Prostate gland (tissue), 2 donors: ENCODE measurements at regions not wholly inside any gene's neighbourhood (a gene's known extent, or its start where the extent isn't known, plus 50 kb on each side); places are given as distances from the start of the nearest gene placed in this dataset.

Experiments used
- DNase-seq: peaks from one replicate; pipeline ENCODE4 v3.0.0-alpha.2; 2019; ENCODE audit warnings: low spot score
- H3K27ac ChIP-seq, 2 donors: fragments of 200-600 bp; sonication (generic); 2 replicates each; pipeline ENCODE4 v1.5.1; 2017 to 2019
- H3K27me3 ChIP-seq: fragments of 200-600 bp; sonication (generic); replicated peaks from 2 replicates; pipeline ENCODE4 v1.5.1; 2019; ENCODE audit not compliant: insufficient read depth
- H3K36me3 ChIP-seq, 2 donors: fragments of 200-600 bp; sonication (generic); 1 replicate in 1 of 2; 2 replicates in 1 of 2; pipeline versions ENCODE4 v1.5.1 to v1.8.1; 2017 to 2019
- H3K4me1 ChIP-seq: fragments of 200-600 bp; sonication (generic); replicated peaks from 2 replicates; pipeline ENCODE4 v1.5.1; 2019
- H3K4me3 ChIP-seq, 2 donors: fragments of 200-600 bp; sonication (generic); 2 replicates each; pipeline ENCODE4 v1.5.1; 2017 to 2019
- H3K9me3 ChIP-seq: fragments of 200-600 bp; sonication (generic); 2 replicates; pipeline ENCODE4 v1.5.1; 2017
- POLR2A ChIP-seq: fragments of 450-650 bp; IDR thresholded peaks from one replicate; pipeline ENCODE4 v1.6.1; 2016; ENCODE audit warnings: antibody characterized with exemption, mild to moderate bottlenecking
- POLR2AphosphoS5 ChIP-seq: sonication (generic); formaldehyde crosslinking; IDR thresholded peaks from one replicate; pipeline ENCODE4 v1.6.1; 2017; ENCODE audit warnings: antibody characterized with exemption
- WGBS: methylation state at CpG from one replicate; pipeline ENCODE4 v1.1.5; 2018; 5-methylcytosine and 5-hydroxymethylcytosine counted together
- intact Hi-C: fragments of 100-400 bp; cut with DNase I; formaldehyde crosslinking; loops from one replicate; pipeline ENCODE4 v1.14.2; 2022
- TF ChIP-seq, protein P1 (sequence below), 4 experiments: fragments of 200-600 bp in 2 of 4; fragments of 450-650 bp in 2 of 4; sonication (generic) in 2 of 4; IDR thresholded peaks; 1 replicate in 3 of 4; 2 replicates in 1 of 4; pipeline ENCODE4 v1.5.1; 2016 to 2019; ENCODE audit warnings: antibody characterized with exemption in 4 of 4, mild to moderate bottlenecking in 2 of 4, moderate library complexity in 2 of 4

GRCh38 chr5:14082523-14082922, 60.6 kb upstream of the TRIO start:
- no peak overlapping the region for H3K4me3 ChIP-seq
- DNase-seq: no peak
- intact Hi-C loops: no loop called here
- WGBS: 84% methylated on average over 4 of the region's 4 CpGs
- no peak overlapping the region for H3K27ac ChIP-seq
- H3K36me3 ChIP-seq: no peaks in the 10 kb centered on the region
- no peaks in the 10 kb centered on the region for H3K27me3 ChIP-seq
- no peaks in the 10 kb centered on the region for H3K9me3 ChIP-seq
- no peaks in the 10 kb centered on the region for H3K4me1 ChIP-seq
- TF ChIP-seq, protein P1, sequence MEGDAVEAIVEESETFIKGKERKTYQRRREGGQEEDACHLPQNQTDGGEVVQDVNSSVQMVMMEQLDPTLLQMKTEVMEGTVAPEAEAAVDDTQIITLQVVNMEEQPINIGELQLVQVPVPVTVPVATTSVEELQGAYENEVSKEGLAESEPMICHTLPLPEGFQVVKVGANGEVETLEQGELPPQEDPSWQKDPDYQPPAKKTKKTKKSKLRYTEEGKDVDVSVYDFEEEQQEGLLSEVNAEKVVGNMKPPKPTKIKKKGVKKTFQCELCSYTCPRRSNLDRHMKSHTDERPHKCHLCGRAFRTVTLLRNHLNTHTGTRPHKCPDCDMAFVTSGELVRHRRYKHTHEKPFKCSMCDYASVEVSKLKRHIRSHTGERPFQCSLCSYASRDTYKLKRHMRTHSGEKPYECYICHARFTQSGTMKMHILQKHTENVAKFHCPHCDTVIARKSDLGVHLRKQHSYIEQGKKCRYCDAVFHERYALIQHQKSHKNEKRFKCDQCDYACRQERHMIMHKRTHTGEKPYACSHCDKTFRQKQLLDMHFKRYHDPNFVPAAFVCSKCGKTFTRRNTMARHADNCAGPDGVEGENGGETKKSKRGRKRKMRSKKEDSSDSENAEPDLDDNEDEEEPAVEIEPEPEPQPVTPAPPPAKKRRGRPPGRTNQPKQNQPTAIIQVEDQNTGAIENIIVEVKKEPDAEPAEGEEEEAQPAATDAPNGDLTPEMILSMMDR (IDR thresholded peaks at IDR 0.05): no peak
- TF ChIP-seq POLR2A: no peak
- no peak for TF ChIP-seq POLR2AphosphoS5

DNA sequence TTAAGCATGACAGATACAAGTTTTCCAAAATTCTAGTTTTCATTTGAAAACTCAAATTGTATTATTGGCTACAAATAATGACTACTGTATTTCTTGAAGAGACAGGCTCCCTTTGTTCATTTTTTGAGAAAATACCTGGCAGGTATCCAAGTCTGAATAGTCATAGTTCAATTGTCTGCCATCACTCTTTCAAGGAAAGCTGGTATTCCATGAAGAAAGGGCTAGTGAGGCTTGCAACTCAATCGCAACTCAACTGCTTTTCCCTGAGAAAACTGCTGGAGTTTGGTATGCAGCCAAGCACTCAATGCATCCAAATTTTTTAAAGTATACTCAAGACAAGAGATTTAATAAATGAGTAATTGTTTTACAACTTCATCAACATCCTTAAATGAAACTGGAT, 61.4 kb upstream of the TRIO start:
- TF ChIP-seq POLR2A: no peak
- TF ChIP-seq POLR2AphosphoS5: no peak
- TF ChIP-seq, protein P1 (IDR thresholded peaks at IDR 0.05): no peak
- intact Hi-C loops: no loop called here
- no peak overlapping the region for H3K4me3 ChIP-seq
- no peaks in the 10 kb centered on the region for H3K27me3 ChIP-seq
- no peaks in the 10 kb centered on the region for H3K36me3 ChIP-seq
- no peaks in the 10 kb centered on the region for H3K9me3 ChIP-seq
- WGBS: 32% methylated on average over 1 of the region's 1 CpG
- DNase-seq: no peak
- no peak overlapping the region for H3K27ac ChIP-seq
- H3K4me1 ChIP-seq: no peaks in the 10 kb centered on the region

DNA sequence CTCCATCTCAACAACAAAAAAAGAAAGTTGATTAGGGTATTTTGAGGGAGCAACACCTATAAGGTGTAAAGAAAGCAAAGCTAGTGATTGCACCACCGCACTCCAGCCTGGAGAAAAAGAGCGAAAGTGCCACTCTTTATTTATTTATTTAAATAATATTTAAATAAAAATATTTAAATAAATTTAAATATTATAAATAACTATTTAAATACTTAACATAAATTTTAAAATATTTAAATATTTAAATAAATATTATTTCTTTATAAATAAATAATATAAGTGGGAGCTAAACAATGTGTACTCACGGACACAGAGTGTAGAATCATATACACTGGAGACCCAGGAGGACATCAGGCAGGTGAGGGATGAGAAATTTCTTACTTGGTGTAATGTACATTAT, 64.4 kb upstream of the TRIO start:
- no peak for DNase-seq
- intact Hi-C loops: no loop called here
- H3K36me3 ChIP-seq: no peaks in the 10 kb centered on the region
- no peak overlapping the region for H3K4me3 ChIP-seq
- no peaks in the 10 kb centered on the region for H3K27me3 ChIP-seq
- H3K9me3 ChIP-seq: no peaks in the 10 kb centered on the region
- TF ChIP-seq POLR2AphosphoS5: no peak
- TF ChIP-seq POLR2A: no peak
- TF ChIP-seq, protein P1 (IDR thresholded peaks at IDR 0.05): no peak
- WGBS: 95% methylated on average over 3 of the region's 3 CpGs
- H3K27ac ChIP-seq: no peak overlapping the region
- no peaks in the 10 kb centered on the region for H3K4me1 ChIP-seq

DNA sequence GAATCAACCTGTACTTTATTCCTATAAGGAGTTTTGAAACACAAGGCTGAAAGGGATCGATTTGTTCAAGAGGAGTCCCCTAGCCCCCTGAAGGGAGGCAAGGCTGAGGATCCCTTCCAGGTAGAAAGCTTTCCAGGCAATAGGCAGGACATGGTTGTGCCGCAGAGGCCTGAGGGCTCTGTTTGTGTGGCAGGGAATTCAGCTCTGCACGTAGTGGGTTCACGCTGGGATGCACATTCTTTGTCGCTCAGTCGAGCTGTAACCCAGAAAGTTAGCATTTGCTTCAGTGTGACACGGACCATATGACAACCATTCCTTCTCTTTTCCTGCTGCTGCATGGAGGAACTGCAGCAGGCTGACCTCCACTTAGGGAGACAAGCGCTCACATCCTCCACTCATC, 65.6 kb upstream of the TRIO start:
- no peak for DNase-seq
- WGBS: 89% methylated on average over 8 of the region's 8 CpGs
- intact Hi-C loops: no loop called here

DNA sequence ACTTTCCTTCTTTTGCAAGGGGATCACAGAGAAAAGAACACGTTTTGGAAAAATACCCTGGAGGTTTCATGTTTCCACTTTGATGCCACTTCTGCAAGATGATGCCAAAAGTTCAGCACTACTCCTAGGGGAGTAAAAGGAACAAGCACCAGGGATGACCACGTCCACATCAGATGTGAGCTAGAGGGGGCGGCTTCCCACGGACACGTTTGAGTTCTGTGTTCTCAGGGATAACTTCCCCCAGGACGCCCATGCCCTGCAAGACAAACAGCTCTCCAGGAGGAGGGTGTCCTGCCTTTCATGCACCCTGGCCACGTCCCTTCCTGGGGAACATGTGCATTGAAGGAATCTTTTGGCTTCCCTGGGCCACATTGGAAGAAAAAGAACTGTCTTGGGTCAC, 66.6 kb upstream of the TRIO start:
- no peaks in the 10 kb centered on the region for H3K27me3 ChIP-seq
- no peak overlapping the region for H3K27ac ChIP-seq
- DNase-seq: no peak
- intact Hi-C loops: no loop called here
- TF ChIP-seq POLR2AphosphoS5 (no peak), POLR2A (no peak)
- TF ChIP-seq, protein P1 (IDR thresholded peaks at IDR 0.05): no peak
- WGBS: 68% methylated on average over 7 of the region's 7 CpGs
- no peaks in the 10 kb centered on the region for H3K4me1 ChIP-seq
- H3K9me3 ChIP-seq: no peaks in the 10 kb centered on the region
- H3K36me3 ChIP-seq: no peaks in the 10 kb centered on the region
- no peak overlapping the region for H3K4me3 ChIP-seq

More for the DNA sequence above, 65.6 kb upstream of the TRIO start:
- Histone ChIP-seq H3K27ac (no peak overlapping the region), H3K9me3 (no peaks in the 10 kb centered on the region), H3K4me3 (no peak overlapping the region), H3K27me3 (no peaks in the 10 kb centered on the region), H3K4me1 (no peaks in the 10 kb centered on the region), H3K36me3 (no peaks in the 10 kb centered on the region)
- TF ChIP-seq POLR2A: no peak
- TF ChIP-seq POLR2AphosphoS5: no peak
- TF ChIP-seq, protein P1 (IDR thresholded peaks at IDR 0.05): no peak
